GM20000 (cell line): ENCODE measurements at regions not wholly inside any gene's neighbourhood (a gene's known extent, or its start where the extent isn't known, plus 50 kb on each side); places are given as distances from the start of the nearest gene placed in this dataset.

ENCODE experiments used
- DNase-seq: peaks from one replicate; pipeline ENCODE4 v3.0.0; 2012; ENCODE audit warnings: low spot score
- CTCF ChIP-seq: IDR thresholded peaks from 2 replicates; pipeline ENCODE4 v1.5.1; 2012; ENCODE audit warnings: mild to moderate bottlenecking, control low read depth; ENCODE audit errors: extremely low read depth, missing control alignments

DNA sequence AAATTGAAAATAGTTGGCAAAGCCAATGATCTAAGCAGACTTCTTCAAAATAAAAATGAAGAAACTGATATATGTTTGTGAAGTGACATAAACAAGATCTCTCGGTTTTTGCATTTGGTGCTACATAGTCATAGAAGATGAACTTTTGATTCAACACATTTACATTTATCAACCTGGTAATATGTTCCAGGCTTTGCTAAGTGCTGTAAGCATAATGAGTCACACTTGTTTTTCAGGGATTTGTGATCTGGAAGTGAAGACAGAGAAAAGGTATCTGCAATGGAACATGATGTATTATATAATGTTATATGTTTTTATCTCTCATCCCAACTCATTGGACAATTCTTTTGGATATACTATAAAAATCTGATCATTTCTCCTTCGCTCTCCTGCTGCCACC is 801.4 kb downstream of the BRINP1 start:
- DNase-seq = no peak

DNA sequence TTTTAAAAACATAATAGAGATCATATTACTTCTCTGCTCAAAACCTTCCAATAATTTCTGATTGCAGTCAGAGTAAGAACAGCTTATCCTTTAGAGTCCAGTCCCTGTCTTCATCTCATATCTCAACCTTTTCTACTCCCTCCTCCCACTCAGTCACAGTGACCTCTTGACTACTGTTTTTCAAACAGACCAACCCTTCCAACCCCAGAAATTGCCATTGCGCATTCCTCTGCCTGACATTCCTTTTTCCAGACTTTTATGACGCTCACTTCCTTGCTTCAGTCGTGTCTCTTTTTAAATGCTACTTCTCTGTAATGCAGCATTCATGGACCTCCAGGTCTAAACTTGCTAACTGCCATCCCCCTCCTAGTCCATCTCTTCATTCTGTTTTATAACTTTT is 800.5 kb downstream of the BRINP1 start:
- TF ChIP-seq CTCF = no peak
- DNase-seq = no peak

More for the DNA sequence above, 801.4 kb downstream of the BRINP1 start:
- TF ChIP-seq CTCF = no peak

DNA sequence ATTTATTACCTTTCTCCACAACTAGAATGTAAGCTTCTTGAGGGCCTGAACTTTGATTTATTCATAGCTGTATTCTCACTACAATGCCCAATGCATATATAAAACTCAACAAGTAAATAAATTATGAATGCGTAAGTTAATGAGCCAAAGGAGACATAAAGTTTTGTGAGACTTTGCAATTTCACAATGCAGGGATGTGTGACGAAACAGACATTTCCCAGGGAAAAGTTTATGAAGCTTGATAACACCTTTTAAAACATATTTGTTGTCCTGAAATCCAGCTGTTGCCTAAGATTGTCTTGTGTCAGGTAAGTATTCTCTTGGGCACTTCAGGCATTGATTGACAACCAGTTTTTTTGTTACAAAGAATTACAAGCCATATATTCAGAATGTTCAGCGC is 800.1 kb downstream of the BRINP1 start:
- DNase-seq = no peak
- TF ChIP-seq CTCF = no peak

- no peak for TF ChIP-seq CTCF
- no peak for DNase-seq
Measured at GRCh38 chr9:118570066-118570465, 799.2 kb downstream of the BRINP1 start.

DNA sequence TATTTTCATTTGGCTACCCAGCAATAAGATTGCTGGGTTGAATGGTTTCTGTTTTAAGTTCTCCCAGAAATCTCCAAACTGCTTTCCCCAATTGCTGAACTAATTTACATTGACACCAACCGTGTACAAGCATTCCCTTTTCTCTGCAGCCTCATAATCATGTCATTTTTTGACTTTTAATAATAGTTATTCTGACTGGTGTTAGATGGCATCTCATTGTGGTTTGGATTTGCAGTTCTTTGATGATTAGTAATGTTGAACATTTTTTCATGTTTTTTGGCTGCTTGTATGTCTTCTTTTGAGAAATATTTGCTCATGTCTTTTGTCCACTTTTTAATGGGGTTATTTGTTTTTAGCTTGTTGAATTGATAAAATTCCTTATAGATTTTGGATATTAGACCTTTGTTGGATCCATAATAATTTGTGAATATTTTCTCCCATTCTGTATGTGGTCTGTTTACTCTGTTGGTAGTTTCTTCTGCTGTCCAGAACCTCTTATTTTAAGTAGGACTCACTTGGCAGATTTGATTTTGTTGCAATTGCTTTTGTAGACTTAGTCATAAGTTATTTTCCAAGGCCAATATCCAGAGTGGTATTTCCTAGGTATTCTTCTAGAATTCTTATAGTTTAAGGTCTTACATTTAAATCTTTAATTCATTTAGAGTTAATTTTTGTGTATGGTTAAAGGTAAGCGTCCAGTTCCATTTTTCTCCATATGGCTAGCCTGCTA is 793.7 kb downstream of the BRINP1 start:
- DNase-seq = no peak
- TF ChIP-seq CTCF = no peak

DNA sequence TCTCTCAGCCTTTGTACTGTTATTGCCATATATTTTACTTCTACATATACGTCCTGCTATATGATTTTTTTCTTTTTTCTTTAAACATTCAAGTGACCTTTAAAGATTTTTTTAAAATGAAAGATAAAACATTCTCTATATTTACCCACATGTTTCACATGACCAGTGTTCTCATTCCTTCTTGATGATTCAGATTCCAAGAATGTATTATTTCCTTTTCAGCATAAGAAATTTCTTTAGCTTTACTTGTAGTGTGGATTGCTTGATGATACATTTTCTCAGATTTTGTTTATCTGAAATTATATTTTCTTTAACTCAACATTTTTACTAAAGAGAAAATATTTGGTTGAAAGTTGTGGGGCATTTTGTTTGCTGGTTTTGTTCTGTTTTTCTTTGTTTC is 792.1 kb downstream of the BRINP1 start:
- TF ChIP-seq CTCF = no peak
- DNase-seq = no peak

DNA sequence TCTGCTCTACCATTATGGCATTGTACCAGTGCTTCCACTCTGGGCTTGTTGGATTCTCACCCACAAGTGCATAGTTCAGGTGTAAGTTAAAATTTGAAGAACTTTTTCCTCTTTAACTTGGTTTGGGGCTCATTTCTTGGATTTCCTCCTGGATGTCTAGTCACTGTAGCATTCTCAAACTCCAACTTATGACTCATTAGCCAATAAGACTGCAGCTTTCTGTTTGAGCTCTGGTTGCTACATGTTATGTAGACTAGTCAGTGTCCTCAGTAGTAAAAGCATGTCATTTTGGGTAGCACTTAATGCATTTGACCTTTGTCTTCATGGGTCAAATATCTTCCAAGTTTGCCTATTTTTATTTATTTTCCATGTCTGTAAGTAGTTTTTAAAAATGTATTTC is 790.8 kb downstream of the BRINP1 start:
- no peak for TF ChIP-seq CTCF
- no peak for DNase-seq
